CD4-positive, CD25-positive, alpha-beta regulatory T cell (primary cell): ENCODE measurements at regions not wholly inside any gene's neighbourhood (a gene's known extent, or its start where the extent isn't known, plus 50 kb on each side); places are given as distances from the start of the nearest gene placed in this dataset.

Experiments
- ATAC-seq, 2 donors: fragments of 150-1000 bp; cut with Tn5 transposase; one replicate each; pipeline ENCODE4 v1.10.0; 2021; ENCODE audit warnings: low read depth in 2 of 2, moderate number of reproducible peaks in 2 of 2, moderate library complexity in 1 of 2
- DNase-seq, 3 donors: peaks; one replicate each; pipeline versions ENCODE4 v3.0.0 to v3.0.0-alpha.2; 2012 to 2022; ENCODE audit warnings: mixed read lengths in 1 of 3
- H3K27ac ChIP-seq: one replicate; pipeline ENCODE4 v1.7.0; 2013; ENCODE audit warnings: mild to moderate bottlenecking, low read length; ENCODE audit not compliant: insufficient read depth, poor library complexity, severe bottlenecking
- H3K27me3 ChIP-seq: one replicate; pipeline ENCODE4 v1.7.0; 2013; ENCODE audit warnings: low read length; ENCODE audit not compliant: control insufficient read depth, insufficient read depth
- H3K36me3 ChIP-seq: one replicate; pipeline ENCODE4 v1.7.0; 2013; ENCODE audit warnings: mild to moderate bottlenecking, low read length, moderate library complexity; ENCODE audit not compliant: control insufficient read depth, insufficient read depth
- H3K4me1 ChIP-seq: 2 replicates; pipeline ENCODE4 v1.7.0; 2013; ENCODE audit warnings: mild to moderate bottlenecking, low read length; ENCODE audit not compliant: insufficient read depth, control insufficient read depth, poor library complexity, severe bottlenecking
- H3K4me3 ChIP-seq: one replicate; pipeline ENCODE4 v1.7.0; 2013; ENCODE audit warnings: low read depth, mild to moderate bottlenecking, low read length, moderate library complexity
- H3K9me3 ChIP-seq, 2 experiments: 1 replicate in 1 of 2; 2 replicates in 1 of 2; pipeline ENCODE4 v1.7.0; 2013; ENCODE audit warnings: low read length in 2 of 2, mild to moderate bottlenecking in 1 of 2, moderate library complexity in 1 of 2; ENCODE audit not compliant: control insufficient read depth in 2 of 2
- H3K27ac Mint-ChIP-seq, 3 donors: one replicate each; pipeline ENCODE4 v1.8.0; 2020 to 2022; ENCODE audit warnings: mild to moderate bottlenecking in 3 of 3, mixed read lengths in 3 of 3, moderate library complexity in 2 of 3
- H3K27me3 Mint-ChIP-seq: one replicate; pipeline ENCODE4 v1.8.0; 2022; ENCODE audit warnings: mild to moderate bottlenecking, mixed read lengths
- H3K36me3 Mint-ChIP-seq: one replicate; pipeline ENCODE4 v1.8.0; 2020; ENCODE audit warnings: mixed read lengths
- H3K4me1 Mint-ChIP-seq, 4 donors: one replicate each; pipeline ENCODE4 v1.8.0; 2020 to 2022; ENCODE audit warnings: mixed read lengths in 4 of 4, mild to moderate bottlenecking in 1 of 4
- H3K4me3 Mint-ChIP-seq, 4 donors: one replicate each; pipeline ENCODE4 v1.8.0; 2020 to 2022; ENCODE audit warnings: mild to moderate bottlenecking in 4 of 4, mixed read lengths in 4 of 4, moderate library complexity in 3 of 4
- H3K9me3 Mint-ChIP-seq, 7 donors: one replicate each; pipeline ENCODE4 v1.8.0; 2020 to 2022; ENCODE audit warnings: mixed read lengths in 7 of 7, mild to moderate bottlenecking in 3 of 7, moderate library complexity in 2 of 7

GRCh38 chr3:67983166-67983565, 328.8 kb upstream of the SUCLG2 start:
- no peaks in the 10 kb centered on the region for H3K36me3 ChIP-seq
- no peak overlapping the region for H3K4me3 Mint-ChIP-seq
- no peaks in the 10 kb centered on the region for H3K27me3 ChIP-seq
- DNase-seq (no peak), ATAC-seq (no peak)
- no peaks in the 10 kb centered on the region for H3K27me3 Mint-ChIP-seq
- no peak overlapping the region for H3K27ac ChIP-seq
- no peaks in the 10 kb centered on the region for H3K9me3 ChIP-seq
- H3K4me1 ChIP-seq, result no peaks in the 10 kb centered on the region
- H3K4me3 ChIP-seq, result no peak overlapping the region
- no peaks in the 10 kb centered on the region for H3K36me3 Mint-ChIP-seq
- H3K4me1 Mint-ChIP-seq, result no peaks in the 10 kb centered on the region
- H3K27ac Mint-ChIP-seq, result no peak overlapping the region
- no peaks in the 10 kb centered on the region for H3K9me3 Mint-ChIP-seq

DNA sequence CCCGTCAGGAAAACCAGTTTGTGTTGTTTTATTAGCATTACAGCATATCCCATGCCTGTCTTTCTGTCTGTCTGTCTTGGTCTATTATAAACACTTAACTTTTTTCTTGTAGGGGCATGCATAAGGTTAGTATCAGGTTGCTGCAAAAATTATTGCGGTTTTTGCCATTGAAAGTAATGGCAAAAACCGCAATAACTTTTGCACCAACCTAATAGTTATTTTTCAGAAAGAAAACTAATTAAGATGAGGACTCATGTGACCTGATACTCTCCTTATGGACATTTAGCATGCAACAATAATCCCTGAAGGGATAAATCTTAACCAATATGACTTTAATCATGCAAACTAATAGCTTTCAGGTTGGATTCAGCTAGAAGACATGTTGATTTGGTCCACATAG, 326.7 kb upstream of the SUCLG2 start:
- Mint-ChIP-seq H3K36me3 (no peaks in the 10 kb centered on the region), H3K4me3 (no peak overlapping the region), H3K27me3 (no peaks in the 10 kb centered on the region), H3K27ac (no peak overlapping the region), H3K4me1 (no peaks in the 10 kb centered on the region), H3K9me3 (no peaks in the 10 kb centered on the region)
- Histone ChIP-seq H3K27me3 (no peaks in the 10 kb centered on the region), H3K27ac (no peak overlapping the region), H3K4me1 (no peaks in the 10 kb centered on the region), H3K36me3 (no peaks in the 10 kb centered on the region), H3K9me3 (no peaks in the 10 kb centered on the region), H3K4me3 (no peak overlapping the region)
- ATAC-seq (no peak), DNase-seq (no peak)

GRCh38 chr3:67979342-67979741, 324.9 kb upstream of the SUCLG2 start:
- no peak overlapping the region for H3K4me3 Mint-ChIP-seq
- ATAC-seq (no peak), DNase-seq (no peak)
- H3K4me1 ChIP-seq, result no peaks in the 10 kb centered on the region
- H3K4me1 Mint-ChIP-seq, result no peaks in the 10 kb centered on the region
- no peak overlapping the region for H3K27ac ChIP-seq
- no peaks in the 10 kb centered on the region for H3K36me3 ChIP-seq
- H3K27me3 Mint-ChIP-seq, result no peaks in the 10 kb centered on the region
- peaks cover 0 to 2% (median 0%) of the 10 kb centered on the region in 7 donors for H3K9me3 Mint-ChIP-seq
- H3K9me3 ChIP-seq, result no peaks in the 10 kb centered on the region
- H3K27ac Mint-ChIP-seq, result no peak overlapping the region
- no peak overlapping the region for H3K4me3 ChIP-seq
- H3K36me3 Mint-ChIP-seq, result no peaks in the 10 kb centered on the region
- H3K27me3 ChIP-seq, result no peaks in the 10 kb centered on the region

DNA sequence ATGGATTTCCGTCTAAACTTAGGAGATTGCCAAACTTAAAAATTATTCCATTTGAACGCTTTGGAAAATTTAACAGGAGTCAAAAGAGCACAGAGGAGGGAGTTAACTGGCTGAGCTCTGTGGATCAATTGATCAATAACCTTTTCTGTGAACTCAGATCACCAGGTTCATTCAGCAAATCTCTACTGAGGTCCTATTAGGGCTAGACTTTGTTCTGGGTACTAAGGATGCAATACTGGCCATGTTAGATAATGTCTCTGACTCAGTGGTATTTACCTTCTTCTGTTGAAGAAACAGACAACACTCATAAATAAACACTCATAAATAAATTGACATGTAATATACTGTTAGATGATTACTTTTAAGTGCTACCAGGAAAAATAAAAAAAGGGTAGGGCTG, 323.4 kb upstream of the SUCLG2 start:
- Histone ChIP-seq H3K27me3 (no peaks in the 10 kb centered on the region), H3K36me3 (no peaks in the 10 kb centered on the region), H3K4me3 (no peak overlapping the region), H3K4me1 (no peaks in the 10 kb centered on the region), H3K27ac (no peak overlapping the region), H3K9me3 (no peaks in the 10 kb centered on the region)
- Mint-ChIP-seq H3K4me1 (no peaks in the 10 kb centered on the region), H3K9me3 (peaks cover 0 to 3% (median 0%) of the 10 kb centered on the region in 7 donors), H3K27me3 (no peaks in the 10 kb centered on the region), H3K27ac (no peak overlapping the region), H3K36me3 (no peaks in the 10 kb centered on the region), H3K4me3 (no peak overlapping the region)
- ATAC-seq, result no peak
- DNase-seq, result no peak

- Histone ChIP-seq H3K9me3 (no peaks in the 10 kb centered on the region), H3K36me3 (no peaks in the 10 kb centered on the region), H3K27me3 (no peaks in the 10 kb centered on the region), H3K4me1 (no peaks in the 10 kb centered on the region), H3K4me3 (no peak overlapping the region), H3K27ac (no peak overlapping the region)
- DNase-seq (no peak), ATAC-seq (no peak)
- H3K4me3 Mint-ChIP-seq, result no peak overlapping the region
- no peaks in the 10 kb centered on the region for H3K27me3 Mint-ChIP-seq
- no peaks in the 10 kb centered on the region for H3K4me1 Mint-ChIP-seq
- H3K36me3 Mint-ChIP-seq, result no peaks in the 10 kb centered on the region
- H3K9me3 Mint-ChIP-seq, result peaks cover 0 to 3% (median 0%) of the 10 kb centered on the region in 7 donors
- no peak overlapping the region for H3K27ac Mint-ChIP-seq
Measured at GRCh38 chr3:67976663-67977062, 322.3 kb upstream of the SUCLG2 start.

- Histone ChIP-seq H3K27me3 (no peaks in the 10 kb centered on the region), H3K9me3 (no peaks in the 10 kb centered on the region), H3K36me3 (no peaks in the 10 kb centered on the region), H3K4me1 (no peaks in the 10 kb centered on the region), H3K4me3 (no peak overlapping the region), H3K27ac (no peak overlapping the region)
- no peak for ATAC-seq
- Mint-ChIP-seq H3K4me1 (peaks cover 0 to 3% (median 0%) of the 10 kb centered on the region in 4 donors), H3K36me3 (no peaks in the 10 kb centered on the region), H3K9me3 (peaks cover 0 to 14% (median 2%) of the 10 kb centered on the region in 7 donors), H3K27ac (no peak overlapping the region), H3K4me3 (no peak overlapping the region), H3K27me3 (no peaks in the 10 kb centered on the region)
- no peak for DNase-seq
Measured at GRCh38 chr3:67964596-67964995, 310.2 kb upstream of the SUCLG2 start.

- DNase-seq, result no peak
- Histone ChIP-seq H3K9me3 (no peaks in the 10 kb centered on the region), H3K27me3 (no peaks in the 10 kb centered on the region), H3K4me1 (no peaks in the 10 kb centered on the region), H3K4me3 (no peak overlapping the region), H3K27ac (no peak overlapping the region), H3K36me3 (no peaks in the 10 kb centered on the region)
- Mint-ChIP-seq H3K9me3 (peaks cover 0 to 16% (median 2%) of the 10 kb centered on the region in 7 donors), H3K36me3 (no peaks in the 10 kb centered on the region), H3K27me3 (no peaks in the 10 kb centered on the region), H3K27ac (no peak overlapping the region), H3K4me3 (no peak overlapping the region), H3K4me1 (peaks cover 0 to 5% (median 2%) of the 10 kb centered on the region in 4 donors)
- no peak for ATAC-seq
Measured at GRCh38 chr3:67957268-67957667, 302.9 kb upstream of the SUCLG2 start.

GRCh38 chr3:67947808-67948508, 293.5 kb upstream of the SUCLG2 start:
- H3K27ac Mint-ChIP-seq, result peak overlapping the region; percentile 72 to 96 (median 91)
- Histone ChIP-seq H3K9me3 (no peaks in the 10 kb centered on the region), H3K4me3 (peak overlapping the region; percentile 59), H3K4me1 (peaks cover 24% of the 10 kb centered on the region), H3K27me3 (no peaks in the 10 kb centered on the region), H3K27ac (no peak overlapping the region), H3K36me3 (no peaks in the 10 kb centered on the region)
- peak overlapping the region; percentile 44 to 80 (median 68) for H3K4me3 Mint-ChIP-seq
- H3K4me1 Mint-ChIP-seq, result peaks cover 16 to 42% (median 18%) of the 10 kb centered on the region in 4 donors
- ATAC-seq, result peak; percentile 90 to 91
- H3K27me3 Mint-ChIP-seq, result no peaks in the 10 kb centered on the region
- H3K9me3 Mint-ChIP-seq, result peaks cover 1 to 17% (median 6%) of the 10 kb centered on the region in 7 donors
- peaks cover 4% of the 10 kb centered on the region for H3K36me3 Mint-ChIP-seq
- DNase-seq, result peak; percentile 33 to 90 (median 81)
